HCT116 (cell line): ENCODE measurements at regions not wholly inside any gene's neighbourhood (a gene's known extent, or its start where the extent isn't known, plus 50 kb on each side); places are given as distances from the start of the nearest gene placed in this dataset.

Experiments
- ATAC-seq: fragments of 200-7000 bp; cut with Tn5 transposase; 2 replicates; pipeline ENCODE4 v1.9.1; 2020; ENCODE audit warnings: mild to moderate bottlenecking, moderate library complexity
- BruUV-seq: library from RNA; stranded (reverse); fragments of 400-500 nt; replicated peaks from 2 replicates; lab custom pipeline; 2021; lab: Mats Ljungman, UMichigan
- CTCF ChIA-PET: fragments of 300-600 bp; sonication (Branson Sonifier 250); formaldehyde crosslinking; loops from one replicate; lab custom pipeline; 2021; ENCODE audit warnings: antibody characterized with exemption; lab: Charles Lee
- POLR2A ChIA-PET: fragments of 300-600, 350-600 bp; sonication (Branson Sonifier 250); formaldehyde crosslinking; loops from one replicate; lab custom pipeline; 2021; ENCODE audit warnings: antibody characterized with exemption; lab: Charles Lee
- RAD21 ChIA-PET, 2 experiments: fragments of 300-600 bp; sonication (Branson Sonifier 250); formaldehyde crosslinking; loops; one replicate each; lab custom pipeline; 2023; ENCODE audit warnings: low total read pairs in 2 of 2; ENCODE audit not compliant: uncharacterized antibody in 2 of 2, unreplicated experiment in 2 of 2, low non-redundant PET in 1 of 2; lab: Charles Lee
- DNase-seq: peaks from one replicate; pipeline ENCODE4 v3.0.0-alpha.2; 2010; ENCODE audit warnings: low read depth, low spot score
- H2AFZ ChIP-seq: fragments of 200-600 bp; shearing (Covaris generic), sonication (generic); 2 replicates; pipeline ENCODE4 v1.6.1; 2017; ENCODE audit warnings: low read depth, mixed run types, mixed read lengths, antibody characterized with exemption, low read length; ENCODE audit not compliant: poor library complexity, severe bottlenecking
- H3K27ac ChIP-seq: 2 replicates; pipeline ENCODE4 v1.5.1; 2012; ENCODE audit warnings: low read depth, low read length
- H3K27me3 ChIP-seq: fragments of 200-600 bp; sonication (generic); 2 replicates; pipeline ENCODE4 v1.6.1; 2016; ENCODE audit warnings: mixed run types, low read length, mixed read lengths; ENCODE audit not compliant: insufficient read depth
- H3K36me3 ChIP-seq, 2 experiments: fragments of 200-500 bp in 1 of 2; fragments of 200-600 bp in 1 of 2; sonication (Bioruptor generic) in 1 of 2; sonication (generic) in 1 of 2; 2 replicates each; pipeline versions ENCODE4 v1.5.1 to v1.6.1; 2014 to 2016; ENCODE audit warnings: low read length in 2 of 2, inconsistent platforms in 1 of 2, mixed read lengths in 1 of 2, mixed run types in 1 of 2; ENCODE audit not compliant: insufficient read depth in 2 of 2, control insufficient read depth in 1 of 2
- H3K4me1 ChIP-seq, 2 experiments: fragments of 200-600 bp in 1 of 2; sonication (generic) in 1 of 2; 2 replicates each; pipeline versions ENCODE4 v1.5.1 to v1.6.1; 2012 to 2017; ENCODE audit warnings: low read length in 2 of 2, inconsistent platforms in 1 of 2, mild to moderate bottlenecking in 1 of 2, mixed read lengths in 1 of 2, mixed run types in 1 of 2, moderate library complexity in 1 of 2; ENCODE audit not compliant: insufficient read depth in 2 of 2, control insufficient read depth in 1 of 2
- H3K4me2 ChIP-seq: fragments of 200-600 bp; sonication (generic); 2 replicates; pipeline ENCODE4 v1.6.1; 2017; ENCODE audit warnings: mixed run types, low read length, mixed read lengths
- H3K4me3 ChIP-seq, 2 experiments: fragments of 200-600 bp in 1 of 2; sonication (generic) in 1 of 2; replicated peaks in 1 of 2; 2 replicates each; pipeline ENCODE4 v1.5.1; 2011 to 2016; ENCODE audit warnings: low read length in 2 of 2, control low read depth in 1 of 2, low read depth in 1 of 2, mild to moderate bottlenecking in 1 of 2, mixed read lengths in 1 of 2, mixed run types in 1 of 2
- H3K79me2 ChIP-seq: fragments of 200-600 bp; sonication (generic); 2 replicates; pipeline ENCODE4 v1.6.1; 2017; ENCODE audit warnings: mild to moderate bottlenecking, mixed run types, low read length, moderate library complexity, mixed read lengths; ENCODE audit not compliant: insufficient read depth
- H3K9ac ChIP-seq: fragments of 200-600 bp; sonication (generic); 2 replicates; pipeline ENCODE4 v1.6.1; 2016; ENCODE audit warnings: low read length, mixed read lengths
- H3K9me2 ChIP-seq: fragments of 200-600 bp; sonication (generic), shearing (Covaris generic); 2 replicates; pipeline ENCODE4 v1.6.1; 2017; ENCODE audit warnings: mixed run types, mild to moderate bottlenecking, moderate library complexity; ENCODE audit not compliant: insufficient read depth
- H3K9me3 ChIP-seq, 2 experiments: fragments of 200-500 bp in 1 of 2; fragments of 200-600 bp in 1 of 2; sonication (Bioruptor generic) in 1 of 2; sonication (generic) in 1 of 2; 2 replicates each; pipeline ENCODE4 v1.6.1; 2014 to 2017; ENCODE audit warnings: low read length in 2 of 2, mixed read lengths in 2 of 2, inconsistent platforms in 1 of 2, low read depth in 1 of 2, mild to moderate bottlenecking in 1 of 2, mixed run types in 1 of 2, moderate library complexity in 1 of 2; ENCODE audit not compliant: control insufficient read depth in 1 of 2, insufficient read depth in 1 of 2
- H4K20me1 ChIP-seq: fragments of 200-600 bp; sonication (generic), shearing (Covaris generic); 2 replicates; pipeline ENCODE4 v1.6.1; 2017; ENCODE audit warnings: mixed run types, mild to moderate bottlenecking, moderate library complexity; ENCODE audit not compliant: insufficient read depth
- ATF3 ChIP-seq: IDR thresholded peaks from 2 replicates; pipeline ENCODE4 v1.6.1; 2012
- CTCF ChIP-seq, 3 experiments: fragments of 200-600 bp in 1 of 3; sonication (generic) in 1 of 3; IDR thresholded peaks in 2 of 3; conservative IDR thresholded peaks in 1 of 3; 2 replicates each; pipeline ENCODE4 v1.5.1; 2012 to 2017; ENCODE audit warnings: low read depth in 2 of 3, low read length in 2 of 3, antibody characterized with exemption in 1 of 3, borderline replicate concordance in 1 of 3, control low read depth in 1 of 3, mild to moderate bottlenecking in 1 of 3, mixed read lengths in 1 of 3, mixed run types in 1 of 3, moderate library complexity in 1 of 3; ENCODE audit not compliant: insufficient read depth in 1 of 3
- EGR1 ChIP-seq: IDR thresholded peaks from 2 replicates; pipeline ENCODE4 v1.6.1; 2012; ENCODE audit warnings: low read depth
- ELF1 ChIP-seq: IDR thresholded peaks from 2 replicates; pipeline ENCODE4 v1.6.1; 2012; ENCODE audit warnings: low read depth, borderline replicate concordance
- EZH2 ChIP-seq: fragments of 200-600 bp; sonication (generic); IDR thresholded peaks from 2 replicates; pipeline ENCODE4 v1.6.1; 2017; ENCODE audit warnings: antibody characterized with exemption, mixed run types
- EZH2phosphoT487 ChIP-seq: fragments of 200-600 bp; IDR thresholded peaks from 2 replicates; pipeline ENCODE4 v1.6.1; 2018; ENCODE audit warnings: antibody characterized with exemption, borderline replicate concordance
- FOSL1 ChIP-seq: IDR thresholded peaks from 2 replicates; pipeline ENCODE4 v1.6.1; 2012; ENCODE audit warnings: low read depth
- JUND ChIP-seq: IDR thresholded peaks from 2 replicates; pipeline ENCODE4 v1.6.1; 2012
- MAX ChIP-seq: IDR thresholded peaks from 2 replicates; pipeline ENCODE4 v1.6.1; 2012
- POLR2A ChIP-seq: IDR thresholded peaks from 2 replicates; pipeline ENCODE4 v1.7.0; 2011; ENCODE audit warnings: borderline replicate concordance; ENCODE audit not compliant: insufficient read depth, insufficient read length; ENCODE audit errors: extremely low read depth
- RAD21 ChIP-seq: IDR thresholded peaks from 2 replicates; pipeline ENCODE4 v1.6.1; 2012; ENCODE audit warnings: low read depth, mild to moderate bottlenecking
- SP1 ChIP-seq: IDR thresholded peaks from 2 replicates; pipeline ENCODE4 v1.6.1; 2012; ENCODE audit warnings: low read depth
- SRF ChIP-seq: IDR thresholded peaks from 2 replicates; pipeline ENCODE4 v1.6.1; 2012; ENCODE audit warnings: low read depth
- TCF7L2 ChIP-seq: IDR thresholded peaks from 2 replicates; pipeline ENCODE4 v1.7.0; 2011; ENCODE audit warnings: borderline replicate concordance, inconsistent platforms; ENCODE audit not compliant: insufficient read depth, insufficient read length; ENCODE audit errors: extremely low read depth
- YY1 ChIP-seq: IDR thresholded peaks from 2 replicates; pipeline ENCODE4 v1.6.1; 2011; ENCODE audit warnings: low read length, low read depth, moderate library complexity, mild to moderate bottlenecking; ENCODE audit not compliant: insufficient replicate concordance; ENCODE audit errors: extremely low read depth
- ZBTB33 ChIP-seq: IDR thresholded peaks from 2 replicates; pipeline ENCODE4 v1.6.1; 2011; ENCODE audit warnings: mild to moderate bottlenecking, low read length, moderate library complexity; ENCODE audit not compliant: insufficient replicate concordance; ENCODE audit errors: extremely low read depth
- ZFX ChIP-seq: fragments of 450-650 bp; IDR thresholded peaks from 2 replicates; pipeline ENCODE4 v1.6.1; 2017
- intact Hi-C: fragments of 100-400 bp; cut with micrococcal nuclease; formaldehyde crosslinking; loops from 2 replicates; pipeline ENCODE4 v1.10.0; 2022

- Histone ChIP-seq H3K27me3 (no peaks in the 10 kb centered on the region), H3K36me3 (no peaks in the 10 kb centered on the region), H3K9me3 (no peaks in the 10 kb centered on the region), H3K27ac (no peak overlapping the region), H3K9ac (no peak overlapping the region), H3K4me1 (peaks cover 0 to 5% of the 10 kb centered on the region in 2 experiments; a peak in 1 of 4 replicates), H3K9me2 (no peaks in the 10 kb centered on the region), H4K20me1 (no peaks in the 10 kb centered on the region), H3K79me2 (no peaks in the 10 kb centered on the region), H3K4me3 (no peak overlapping the region), H2AFZ (no peak overlapping the region), H3K4me2 (no peak overlapping the region)
- no peak for TF ChIP-seq EZH2
- no peak for TF ChIP-seq RAD21
- TF ChIP-seq CTCF (IDR thresholded peaks at IDR 0.05 in 2 of 3, conservative IDR thresholded peaks at IDR 0.05 in 1 of 3; ENCODE audit: borderline replicate concordance in 1 of 3, insufficient read depth in 1 of 3, low read depth in 2 of 3, low read length in 2 of 3), result no peak
- TF ChIP-seq ELF1, result no peak
- no peak for TF ChIP-seq YY1
- TF ChIP-seq TCF7L2, result no peak
- TF ChIP-seq SRF, result no peak
- TF ChIP-seq EZH2phosphoT487, result no peak
- TF ChIP-seq ZFX, result no peak
- no peak for TF ChIP-seq FOSL1
- no peak for TF ChIP-seq JUND
- TF ChIP-seq POLR2A, result no peak
- no peak for TF ChIP-seq EGR1
- TF ChIP-seq SP1, result no peak
- TF ChIP-seq ATF3, result no peak
- no peak for TF ChIP-seq ZBTB33
- TF ChIP-seq MAX, result no peak
- RAD21 ChIA-PET, result no interaction called here
- no TSS peak for BruUV-seq
- ATAC-seq (no peak), DNase-seq (no peak)
- intact Hi-C loops, result no loop called here
- CTCF ChIA-PET, result no interaction called here
- POLR2A ChIA-PET, result no interaction called here
These were observed 412.0 kb downstream of the FOXO1 start for GRCh38 chr13:40254394-40254793.
